ENCODE measurements at regions not wholly inside any gene's neighbourhood (a gene's known extent, or its start where the extent isn't known, plus 50 kb on each side); places are given as distances from the start of the nearest gene placed in this dataset.

- TF ChIP-seq CTCF (IDR thresholded peaks at IDR 0.05; ENCODE audit: low read depth, low read length) (no peak), POLR2A (IDR thresholded peaks at IDR 0.05; ENCODE audit: extremely low read depth, insufficient read length) (no peak), MAX (IDR thresholded peaks at IDR 0.05; ENCODE audit: low read depth, low read length) (no peak)
These were observed 221.6 kb downstream of the LPIN1 start for GRCh38 chr2:11967946-11968465.
